Liver (tissue), 8 donors: ENCODE measurements at regions not wholly inside any gene's neighbourhood (a gene's known extent, or its start where the extent isn't known, plus 50 kb on each side); places are given as distances from the start of the nearest gene placed in this dataset.

Source experiments
- DNase-seq: peaks from one replicate; pipeline ENCODE4 v3.0.0-alpha.2; 2017; ENCODE audit warnings: low spot score
- H3K27ac ChIP-seq, 2 donors: one replicate each; pipeline ENCODE4 v1.7.0; 2013; ENCODE audit warnings: inconsistent platforms in 2 of 2, low read length in 2 of 2, control low read depth in 1 of 2, low read depth in 1 of 2, mild to moderate bottlenecking in 1 of 2
- H3K27me3 ChIP-seq, 4 donors: one replicate each; pipeline versions ENCODE4 v1.6.1 to v1.7.0; 2013; ENCODE audit warnings: low read length in 3 of 4, inconsistent platforms in 1 of 4, mild to moderate bottlenecking in 1 of 4, moderate library complexity in 1 of 4; ENCODE audit not compliant: control insufficient read depth in 4 of 4, insufficient read depth in 4 of 4
- H3K36me3 ChIP-seq, 4 donors: one replicate each; pipeline versions ENCODE4 v1.6.1 to v1.7.0; 2013; ENCODE audit warnings: low read length in 3 of 4, mild to moderate bottlenecking in 3 of 4, low read depth in 1 of 4, moderate library complexity in 1 of 4; ENCODE audit not compliant: control insufficient read depth in 4 of 4, insufficient read depth in 3 of 4
- H3K4me1 ChIP-seq, 4 donors: one replicate each; pipeline versions ENCODE4 v1.6.1 to v1.7.0; 2013; ENCODE audit warnings: low read length in 3 of 4, mild to moderate bottlenecking in 3 of 4, moderate library complexity in 1 of 4; ENCODE audit not compliant: control insufficient read depth in 4 of 4, insufficient read depth in 4 of 4
- H3K4me3 ChIP-seq, 3 donors: one replicate each; pipeline versions ENCODE4 v1.6.1 to v1.7.0; 2013; ENCODE audit warnings: low read length in 3 of 3, control low read depth in 1 of 3, low read depth in 1 of 3, mild to moderate bottlenecking in 1 of 3
- H3K9ac ChIP-seq, 2 donors: one replicate each; pipeline ENCODE4 v1.7.0; 2013; ENCODE audit warnings: low read length in 2 of 2, mild to moderate bottlenecking in 2 of 2, moderate library complexity in 2 of 2, control low read depth in 1 of 2, low read depth in 1 of 2
- H3K9me3 ChIP-seq, 4 donors: one replicate each; pipeline versions ENCODE4 v1.6.1 to v1.7.0; 2013; ENCODE audit warnings: low read length in 3 of 4; ENCODE audit not compliant: control insufficient read depth in 4 of 4
- CTCF ChIP-seq: fragments of 150-350 bp; IDR thresholded peaks from 2 replicates; pipeline ENCODE4 v1.5.1; 2017; ENCODE audit warnings: improper control_type of control experiment, low read depth, low read length; ENCODE audit not compliant: missing input control
- FOXA1 ChIP-seq: IDR thresholded peaks from 2 replicates; pipeline ENCODE4 v1.6.1; 2016; ENCODE audit warnings: antibody characterized with exemption
- FOXA2 ChIP-seq: IDR thresholded peaks from 2 replicates; pipeline ENCODE4 v1.6.1; 2016; ENCODE audit warnings: antibody characterized with exemption
- GABPA ChIP-seq, 2 donors: IDR thresholded peaks in 1 of 2; conservative IDR thresholded peaks in 1 of 2; 2 replicates each; pipeline ENCODE4 v1.6.1; 2016; ENCODE audit warnings: antibody characterized with exemption in 2 of 2, mild to moderate bottlenecking in 1 of 2, moderate library complexity in 1 of 2
- HNF4A ChIP-seq, 2 donors: conservative IDR thresholded peaks; 2 replicates each; pipeline ENCODE4 v1.6.1; 2016; ENCODE audit warnings: antibody characterized with exemption in 2 of 2, mild to moderate bottlenecking in 2 of 2
- HNF4G ChIP-seq: IDR thresholded peaks from 2 replicates; pipeline ENCODE4 v1.6.1; 2016; ENCODE audit warnings: antibody characterized with exemption
- NR2F2 ChIP-seq: IDR thresholded peaks from 2 replicates; pipeline ENCODE4 v1.6.1; 2016; ENCODE audit warnings: antibody characterized with exemption
- RAD21 ChIP-seq, 2 donors: IDR thresholded peaks; 2 replicates each; pipeline ENCODE4 v1.6.1; 2016; ENCODE audit warnings: antibody characterized with exemption in 2 of 2, mild to moderate bottlenecking in 2 of 2
- REST ChIP-seq: IDR thresholded peaks from 2 replicates; pipeline ENCODE4 v1.6.1; 2016; ENCODE audit warnings: antibody characterized with exemption, mild to moderate bottlenecking
- RXRA ChIP-seq, 2 donors: IDR thresholded peaks; 2 replicates each; pipeline ENCODE4 v1.6.1; 2017 to 2018; ENCODE audit warnings: antibody characterized with exemption in 2 of 2, mild to moderate bottlenecking in 1 of 2
- TAF1 ChIP-seq: conservative IDR thresholded peaks from 2 replicates; pipeline ENCODE4 v1.6.1; 2016; ENCODE audit warnings: antibody characterized with exemption, mild to moderate bottlenecking
- YY1 ChIP-seq: IDR thresholded peaks from 2 replicates; pipeline ENCODE4 v1.6.1; 2016; ENCODE audit warnings: antibody characterized with exemption, mild to moderate bottlenecking
- WGBS: extraction: QIAGEN DNeasy Blood & Tissue Kit; methylation state at CpG from one replicate; pipeline ENCODE4 v1.1.7; 2013; 5-methylcytosine and 5-hydroxymethylcytosine counted together
- TF ChIP-seq, protein P1 (sequence below): IDR thresholded peaks from 2 replicates; pipeline ENCODE4 v1.6.1; 2016; ENCODE audit warnings: antibody characterized with exemption
- donor health status: healthy.
- donor health status: healthy.
- donor health status: healthy.
- donor health status: healthy.
- donor health status: healthy.

DNA sequence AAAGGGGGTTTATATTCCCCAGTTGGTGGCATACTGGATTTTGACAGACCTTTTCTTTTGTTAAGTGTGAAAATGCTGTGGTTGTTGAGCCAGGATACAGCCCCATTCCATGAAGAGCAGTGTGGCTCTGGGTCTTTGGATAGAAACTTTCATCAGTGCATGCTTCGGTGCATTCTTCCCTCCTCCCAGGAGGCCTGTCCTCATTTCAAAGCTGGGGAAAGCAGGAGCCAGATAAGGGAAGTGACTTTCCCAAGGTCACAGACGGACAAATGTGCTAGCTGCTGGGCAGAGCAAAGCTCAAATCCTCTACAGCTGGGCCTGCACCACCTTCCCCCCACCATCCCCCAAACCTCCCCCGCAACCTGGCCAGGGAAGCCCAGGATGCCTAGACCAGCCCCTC, 184.5 kb upstream of the NTM start:
- Histone ChIP-seq H3K36me3 (no peaks in the 10 kb centered on the region), H3K9me3 (no peaks in the 10 kb centered on the region), H3K27ac (no peak overlapping the region), H3K27me3 (no peaks in the 10 kb centered on the region), H3K4me3 (no peak overlapping the region), H3K4me1 (no peaks in the 10 kb centered on the region), H3K9ac (no peak overlapping the region)
- TF ChIP-seq REST (no peak), GABPA (IDR thresholded peaks at IDR 0.05 in 1 of 2, conservative IDR thresholded peaks at IDR 0.05 in 1 of 2) (no peak), RAD21 (IDR thresholded peaks at IDR 0.05) (no peak), HNF4G (no peak), CTCF (no peak), YY1 (no peak), TAF1 (no peak), HNF4A (conservative IDR thresholded peaks at IDR 0.05) (no peak), RXRA (IDR thresholded peaks at IDR 0.05) (no peak), NR2F2 (no peak)
- TF ChIP-seq, protein P1, sequence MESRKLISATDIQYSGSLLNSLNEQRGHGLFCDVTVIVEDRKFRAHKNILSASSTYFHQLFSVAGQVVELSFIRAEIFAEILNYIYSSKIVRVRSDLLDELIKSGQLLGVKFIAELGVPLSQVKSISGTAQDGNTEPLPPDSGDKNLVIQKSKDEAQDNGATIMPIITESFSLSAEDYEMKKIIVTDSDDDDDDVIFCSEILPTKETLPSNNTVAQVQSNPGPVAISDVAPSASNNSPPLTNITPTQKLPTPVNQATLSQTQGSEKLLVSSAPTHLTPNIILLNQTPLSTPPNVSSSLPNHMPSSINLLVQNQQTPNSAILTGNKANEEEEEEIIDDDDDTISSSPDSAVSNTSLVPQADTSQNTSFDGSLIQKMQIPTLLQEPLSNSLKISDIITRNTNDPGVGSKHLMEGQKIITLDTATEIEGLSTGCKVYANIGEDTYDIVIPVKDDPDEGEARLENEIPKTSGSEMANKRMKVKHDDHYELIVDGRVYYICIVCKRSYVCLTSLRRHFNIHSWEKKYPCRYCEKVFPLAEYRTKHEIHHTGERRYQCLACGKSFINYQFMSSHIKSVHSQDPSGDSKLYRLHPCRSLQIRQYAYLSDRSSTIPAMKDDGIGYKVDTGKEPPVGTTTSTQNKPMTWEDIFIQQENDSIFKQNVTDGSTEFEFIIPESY: no peak
- DNase-seq: no peak
- WGBS: 47% methylated on average over 3 of the region's 3 CpGs

GRCh38 chr11:131186629-131187101, 183.8 kb upstream of the NTM start:
- H3K9ac ChIP-seq: no peak overlapping the region
- H3K9me3 ChIP-seq: no peaks in the 10 kb centered on the region
- H3K4me3 ChIP-seq: no peak overlapping the region
- H3K4me1 ChIP-seq: no peaks in the 10 kb centered on the region
- no peak for TF ChIP-seq TAF1
- TF ChIP-seq CTCF: no peak
- TF ChIP-seq RAD21 (IDR thresholded peaks at IDR 0.05): no peak
- no peak for TF ChIP-seq FOXA2
- TF ChIP-seq FOXA1: no peak
- no peak for TF ChIP-seq HNF4G
- no peak for DNase-seq
- H3K27ac ChIP-seq: no peak overlapping the region
- H3K36me3 ChIP-seq: no peaks in the 10 kb centered on the region
- no peaks in the 10 kb centered on the region for H3K27me3 ChIP-seq
- WGBS: 17% methylated on average over 10 of the region's 10 CpGs
